ENCODE measurements at regions not wholly inside any gene's neighbourhood (a gene's known extent, or its start where the extent isn't known, plus 50 kb on each side); places are given as distances from the start of the nearest gene placed in this dataset.

DNA sequence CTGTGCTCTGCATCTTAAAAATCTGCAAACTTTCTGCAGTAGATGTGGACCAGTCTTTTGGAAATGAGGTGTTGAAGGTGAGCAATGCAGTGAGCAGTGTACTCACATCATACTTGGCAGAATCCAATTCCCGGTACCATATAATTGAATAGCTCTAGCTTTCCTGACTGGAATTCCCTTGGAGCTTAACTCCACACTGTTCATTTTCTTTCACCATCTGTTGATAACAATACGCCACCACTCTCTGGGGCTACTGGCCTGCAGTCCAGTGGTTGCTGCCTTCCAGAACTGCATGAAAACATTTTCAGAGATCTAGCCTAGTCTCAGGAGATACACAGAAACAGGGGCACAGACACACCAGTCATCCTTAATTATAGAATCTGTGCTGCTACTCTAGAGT lies 820.0 kb upstream of the NXPH2 start:
- TF ChIP-seq, protein P1, sequence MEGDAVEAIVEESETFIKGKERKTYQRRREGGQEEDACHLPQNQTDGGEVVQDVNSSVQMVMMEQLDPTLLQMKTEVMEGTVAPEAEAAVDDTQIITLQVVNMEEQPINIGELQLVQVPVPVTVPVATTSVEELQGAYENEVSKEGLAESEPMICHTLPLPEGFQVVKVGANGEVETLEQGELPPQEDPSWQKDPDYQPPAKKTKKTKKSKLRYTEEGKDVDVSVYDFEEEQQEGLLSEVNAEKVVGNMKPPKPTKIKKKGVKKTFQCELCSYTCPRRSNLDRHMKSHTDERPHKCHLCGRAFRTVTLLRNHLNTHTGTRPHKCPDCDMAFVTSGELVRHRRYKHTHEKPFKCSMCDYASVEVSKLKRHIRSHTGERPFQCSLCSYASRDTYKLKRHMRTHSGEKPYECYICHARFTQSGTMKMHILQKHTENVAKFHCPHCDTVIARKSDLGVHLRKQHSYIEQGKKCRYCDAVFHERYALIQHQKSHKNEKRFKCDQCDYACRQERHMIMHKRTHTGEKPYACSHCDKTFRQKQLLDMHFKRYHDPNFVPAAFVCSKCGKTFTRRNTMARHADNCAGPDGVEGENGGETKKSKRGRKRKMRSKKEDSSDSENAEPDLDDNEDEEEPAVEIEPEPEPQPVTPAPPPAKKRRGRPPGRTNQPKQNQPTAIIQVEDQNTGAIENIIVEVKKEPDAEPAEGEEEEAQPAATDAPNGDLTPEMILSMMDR (IDR thresholded peaks at IDR 0.05) = no peak
- no peak for TF ChIP-seq POLR2AphosphoS5 (IDR thresholded peaks at IDR 0.05; ENCODE audit: insufficient read depth in 1 of 2, low read depth in 1 of 2)

Data from vagina (tissue), 2 donors.